ENCODE measurements at regions not wholly inside any gene's neighbourhood (a gene's known extent, or its start where the extent isn't known, plus 50 kb on each side); places are given as distances from the start of the nearest gene placed in this dataset.

DNA sequence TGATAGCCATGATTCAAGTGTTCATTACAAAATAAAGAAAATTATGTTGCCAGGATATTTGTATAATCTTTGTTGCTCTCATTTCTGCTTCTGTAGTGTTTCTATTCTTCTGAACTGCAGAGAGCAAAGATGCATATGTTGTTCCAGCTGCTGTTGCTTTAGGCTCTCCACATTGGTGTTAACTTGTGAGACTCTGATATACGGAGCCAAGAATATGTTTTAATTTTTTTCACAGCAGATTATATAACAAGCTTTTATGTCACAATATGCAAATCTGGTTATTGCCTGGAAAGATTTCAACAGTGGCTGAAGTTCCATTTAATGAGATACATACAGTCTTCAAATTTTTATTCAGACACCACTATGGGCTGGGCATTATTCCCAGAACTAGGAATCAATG is 655.0 kb downstream of the GRXCR1 start:
- H3K27ac ChIP-seq (replicated peaks) = no peak overlapping the region
- H3K4me3 ChIP-seq (replicated peaks; ENCODE audit: insufficient read depth, low read length) = no peak overlapping the region
- no peaks in the 10 kb centered on the region for H3K27me3 ChIP-seq (ENCODE audit: insufficient read depth, poor library complexity, severe bottlenecking)
- TF ChIP-seq GABPA (IDR thresholded peaks at IDR 0.05; ENCODE audit: low read depth) (no peak), POLR2AphosphoS5 (IDR thresholded peaks at IDR 0.05; ENCODE audit: low read depth) (no peak), SPI1 (IDR thresholded peaks at IDR 0.05; ENCODE audit: borderline replicate concordance, low read depth) (no peak)
- TF ChIP-seq, protein P1, sequence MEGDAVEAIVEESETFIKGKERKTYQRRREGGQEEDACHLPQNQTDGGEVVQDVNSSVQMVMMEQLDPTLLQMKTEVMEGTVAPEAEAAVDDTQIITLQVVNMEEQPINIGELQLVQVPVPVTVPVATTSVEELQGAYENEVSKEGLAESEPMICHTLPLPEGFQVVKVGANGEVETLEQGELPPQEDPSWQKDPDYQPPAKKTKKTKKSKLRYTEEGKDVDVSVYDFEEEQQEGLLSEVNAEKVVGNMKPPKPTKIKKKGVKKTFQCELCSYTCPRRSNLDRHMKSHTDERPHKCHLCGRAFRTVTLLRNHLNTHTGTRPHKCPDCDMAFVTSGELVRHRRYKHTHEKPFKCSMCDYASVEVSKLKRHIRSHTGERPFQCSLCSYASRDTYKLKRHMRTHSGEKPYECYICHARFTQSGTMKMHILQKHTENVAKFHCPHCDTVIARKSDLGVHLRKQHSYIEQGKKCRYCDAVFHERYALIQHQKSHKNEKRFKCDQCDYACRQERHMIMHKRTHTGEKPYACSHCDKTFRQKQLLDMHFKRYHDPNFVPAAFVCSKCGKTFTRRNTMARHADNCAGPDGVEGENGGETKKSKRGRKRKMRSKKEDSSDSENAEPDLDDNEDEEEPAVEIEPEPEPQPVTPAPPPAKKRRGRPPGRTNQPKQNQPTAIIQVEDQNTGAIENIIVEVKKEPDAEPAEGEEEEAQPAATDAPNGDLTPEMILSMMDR (IDR thresholded peaks at IDR 0.05; ENCODE audit: insufficient read depth, low read length) = no peak
- TF ChIP-seq, protein P2, sequence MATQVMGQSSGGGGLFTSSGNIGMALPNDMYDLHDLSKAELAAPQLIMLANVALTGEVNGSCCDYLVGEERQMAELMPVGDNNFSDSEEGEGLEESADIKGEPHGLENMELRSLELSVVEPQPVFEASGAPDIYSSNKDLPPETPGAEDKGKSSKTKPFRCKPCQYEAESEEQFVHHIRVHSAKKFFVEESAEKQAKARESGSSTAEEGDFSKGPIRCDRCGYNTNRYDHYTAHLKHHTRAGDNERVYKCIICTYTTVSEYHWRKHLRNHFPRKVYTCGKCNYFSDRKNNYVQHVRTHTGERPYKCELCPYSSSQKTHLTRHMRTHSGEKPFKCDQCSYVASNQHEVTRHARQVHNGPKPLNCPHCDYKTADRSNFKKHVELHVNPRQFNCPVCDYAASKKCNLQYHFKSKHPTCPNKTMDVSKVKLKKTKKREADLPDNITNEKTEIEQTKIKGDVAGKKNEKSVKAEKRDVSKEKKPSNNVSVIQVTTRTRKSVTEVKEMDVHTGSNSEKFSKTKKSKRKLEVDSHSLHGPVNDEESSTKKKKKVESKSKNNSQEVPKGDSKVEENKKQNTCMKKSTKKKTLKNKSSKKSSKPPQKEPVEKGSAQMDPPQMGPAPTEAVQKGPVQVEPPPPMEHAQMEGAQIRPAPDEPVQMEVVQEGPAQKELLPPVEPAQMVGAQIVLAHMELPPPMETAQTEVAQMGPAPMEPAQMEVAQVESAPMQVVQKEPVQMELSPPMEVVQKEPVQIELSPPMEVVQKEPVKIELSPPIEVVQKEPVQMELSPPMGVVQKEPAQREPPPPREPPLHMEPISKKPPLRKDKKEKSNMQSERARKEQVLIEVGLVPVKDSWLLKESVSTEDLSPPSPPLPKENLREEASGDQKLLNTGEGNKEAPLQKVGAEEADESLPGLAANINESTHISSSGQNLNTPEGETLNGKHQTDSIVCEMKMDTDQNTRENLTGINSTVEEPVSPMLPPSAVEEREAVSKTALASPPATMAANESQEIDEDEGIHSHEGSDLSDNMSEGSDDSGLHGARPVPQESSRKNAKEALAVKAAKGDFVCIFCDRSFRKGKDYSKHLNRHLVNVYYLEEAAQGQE (IDR thresholded peaks at IDR 0.05; ENCODE audit: insufficient replicate concordance, low read depth) = no peak
- no peak for DNase-seq (ENCODE audit: low read depth in 1 of 2, low spot score in 1 of 2)

- Histone ChIP-seq H3K27ac (replicated peaks) (no peak overlapping the region), H3K27me3 (ENCODE audit: insufficient read depth, poor library complexity, severe bottlenecking) (no peaks in the 10 kb centered on the region), H3K4me3 (replicated peaks; ENCODE audit: insufficient read depth, low read length) (no peak overlapping the region)
- no peak for DNase-seq (ENCODE audit: low read depth in 1 of 2, low spot score in 1 of 2)
- TF ChIP-seq, protein P1 (IDR thresholded peaks at IDR 0.05; ENCODE audit: insufficient read depth, low read length) = no peak
- TF ChIP-seq GABPA (IDR thresholded peaks at IDR 0.05; ENCODE audit: low read depth) = no peak
- TF ChIP-seq POLR2AphosphoS5 (IDR thresholded peaks at IDR 0.05; ENCODE audit: low read depth) = no peak
- TF ChIP-seq SPI1 (IDR thresholded peaks at IDR 0.05; ENCODE audit: borderline replicate concordance, low read depth) = no peak
- TF ChIP-seq, protein P2 (IDR thresholded peaks at IDR 0.05; ENCODE audit: insufficient replicate concordance, low read depth) = no peak
Measured at GRCh38 chr4:43550981-43551627, 658.6 kb downstream of the GRXCR1 start.

DNA sequence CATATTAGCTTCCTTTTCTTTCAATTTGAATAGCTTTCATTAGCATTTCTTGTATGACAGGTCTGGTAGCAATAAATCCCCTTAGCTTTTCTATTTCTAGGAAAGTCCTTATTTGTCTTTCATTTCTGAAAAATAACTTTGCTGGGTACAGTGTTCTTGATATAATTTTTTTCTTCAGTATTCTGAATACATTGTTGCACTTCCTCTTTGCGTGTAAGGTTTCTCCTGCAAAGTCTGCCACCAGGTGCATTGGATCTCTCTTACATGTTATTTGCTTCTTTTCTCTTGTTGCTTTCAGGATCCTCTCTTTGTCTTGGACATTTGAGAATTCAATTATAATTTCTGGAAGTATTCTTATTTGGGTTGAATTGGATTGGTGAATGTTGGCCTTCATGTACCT is 663.7 kb downstream of the GRXCR1 start:
- TF ChIP-seq SPI1 (IDR thresholded peaks at IDR 0.05; ENCODE audit: borderline replicate concordance, low read depth) = peak; percentile 42; the same call in 1 of the 2 replicates
- TF ChIP-seq, protein P2 (IDR thresholded peaks at IDR 0.05; ENCODE audit: insufficient replicate concordance, low read depth) = no peak
- TF ChIP-seq, protein P1 (IDR thresholded peaks at IDR 0.05; ENCODE audit: insufficient read depth, low read length) = no peak
- TF ChIP-seq GABPA (IDR thresholded peaks at IDR 0.05; ENCODE audit: low read depth) = no peak
- no peak for TF ChIP-seq POLR2AphosphoS5 (IDR thresholded peaks at IDR 0.05; ENCODE audit: low read depth)
- no peaks in the 10 kb centered on the region for H3K27me3 ChIP-seq (ENCODE audit: insufficient read depth, poor library complexity, severe bottlenecking)
- H3K27ac ChIP-seq (replicated peaks) = no peak overlapping the region
- H3K4me3 ChIP-seq (replicated peaks; ENCODE audit: insufficient read depth, low read length) = no peak overlapping the region
- no peak for DNase-seq (ENCODE audit: low read depth in 1 of 2, low spot score in 1 of 2)
